22Rv1 (cell line): ENCODE measurements at regions not wholly inside any gene's neighbourhood (a gene's known extent, or its start where the extent isn't known, plus 50 kb on each side); places are given as distances from the start of the nearest gene placed in this dataset.

Source experiments
- CTCF ChIP-seq: fragments of 450-650 bp; IDR thresholded peaks from 2 replicates; pipeline ENCODE4 v1.5.1; 2017; ENCODE audit warnings: mild to moderate bottlenecking
- ZFX ChIP-seq: fragments of 450-650 bp; IDR thresholded peaks from 2 replicates; pipeline ENCODE4 v1.6.1; 2017; ENCODE audit warnings: antibody characterized with exemption, borderline replicate concordance

- TF ChIP-seq CTCF: no peak
- no peak for TF ChIP-seq ZFX
These were observed 132.6 kb upstream of the SLIT2 start for GRCh38 chr4:20119141-20119540.
